GM20000 (cell line): ENCODE measurements at regions not wholly inside any gene's neighbourhood (a gene's known extent, or its start where the extent isn't known, plus 50 kb on each side); places are given as distances from the start of the nearest gene placed in this dataset.
"Not testable (repeated sequence)": the region's sequence is repeated elsewhere in the genome, so short reads cannot be mapped to it uniquely, and the experiment has no call there.

Experiments
- DNase-seq: peaks from one replicate; pipeline ENCODE4 v3.0.0; 2012; ENCODE audit warnings: low spot score
- CTCF ChIP-seq: IDR thresholded peaks from 2 replicates; pipeline ENCODE4 v1.5.1; 2012; ENCODE audit warnings: mild to moderate bottlenecking, control low read depth; ENCODE audit errors: extremely low read depth, missing control alignments

- no peak for TF ChIP-seq CTCF
- no peak for DNase-seq
These were observed 170.2 kb upstream of the ZNF217 start for GRCh38 chr20:53763707-53764414.

GRCh38 chr20:53762423-53762798, 168.8 kb upstream of the ZNF217 start:
- DNase-seq: not testable (repeated sequence)

GRCh38 chr20:53760025-53760441, 166.4 kb upstream of the ZNF217 start:
- peak; percentile 46 for DNase-seq
- TF ChIP-seq CTCF: no peak

- DNase-seq: no peak
- no peak for TF ChIP-seq CTCF
These were observed 163.9 kb upstream of the ZNF217 start for GRCh38 chr20:53757472-53757913.

GRCh38 chr20:53755733-53756531, 162.3 kb upstream of the ZNF217 start:
- TF ChIP-seq CTCF: no peak
- no peak for DNase-seq

- no peak for TF ChIP-seq CTCF
- no peak for DNase-seq
These were observed 160.3 kb upstream of the ZNF217 start for GRCh38 chr20:53753880-53754459.

GRCh38 chr20:53752971-53753879, 159.6 kb upstream of the ZNF217 start:
- DNase-seq: no peak

More at GRCh38 chr20:53752971-53753879, 159.6 kb upstream of the ZNF217 start:
- TF ChIP-seq CTCF: no peak
